ENCODE measurements at regions not wholly inside any gene's neighbourhood (a gene's known extent, or its start where the extent isn't known, plus 50 kb on each side); places are given as distances from the start of the nearest gene placed in this dataset.

GRCh38 chr2:151029406-151030157 lies 232.1 kb downstream of the RBM43 start:
- no peak for DNase-seq

GRCh38 chr2:151028691-151029176 lies 232.9 kb downstream of the RBM43 start:
- no peak for DNase-seq

GRCh38 chr2:151027151-151027550 lies 234.5 kb downstream of the RBM43 start:
- no peak for DNase-seq

GRCh38 chr2:151025816-151026215 lies 235.8 kb downstream of the RBM43 start:
- no peak for DNase-seq

GRCh38 chr2:151024696-151025251 lies 236.9 kb downstream of the RBM43 start:
- no peak for DNase-seq

GRCh38 chr2:151021747-151022452 lies 239.8 kb downstream of the RBM43 start:
- DNase-seq = no peak

- no peak for DNase-seq
Measured at GRCh38 chr2:151020411-151020810, 241.3 kb downstream of the RBM43 start.

GRCh38 chr2:151009437-151010175 lies 252.1 kb downstream of the RBM43 start:
- DNase-seq = no peak

GRCh38 chr2:151007365-151007764 lies 254.3 kb downstream of the RBM43 start:
- DNase-seq = no peak

- no peak for DNase-seq
Measured at GRCh38 chr2:151002959-151003600, 258.6 kb downstream of the RBM43 start.

- DNase-seq = no peak
Measured at GRCh38 chr2:150997702-150998440, 263.8 kb downstream of the RBM43 start.

GRCh38 chr2:150997066-150997465 lies 264.6 kb downstream of the RBM43 start:
- no peak for DNase-seq

- no peak for DNase-seq
Measured at GRCh38 chr2:150994076-150994475, 267.6 kb downstream of the RBM43 start.

GRCh38 chr2:150989969-150990368 lies 271.7 kb downstream of the RBM43 start:
- no peak for DNase-seq

GRCh38 chr2:150985741-150986140 lies 275.9 kb downstream of the RBM43 start:
- DNase-seq = no peak

GRCh38 chr2:150983314-150983897 lies 278.3 kb downstream of the RBM43 start:
- DNase-seq = no peak

- peak; percentile 11 for DNase-seq
Measured at GRCh38 chr2:150981826-150982225, 279.8 kb downstream of the RBM43 start.

- DNase-seq = no peak
Measured at GRCh38 chr2:150978053-150978452, 283.6 kb downstream of the RBM43 start.

GRCh38 chr2:150977296-150977695 lies 284.4 kb downstream of the RBM43 start:
- no peak for DNase-seq

GRCh38 chr2:150976604-150977003 lies 285.1 kb downstream of the RBM43 start:
- DNase-seq = no peak

GRCh38 chr2:150974864-150975263 lies 286.8 kb downstream of the RBM43 start:
- DNase-seq = no peak

- no peak for DNase-seq
Measured at GRCh38 chr2:150974234-150974633, 287.4 kb downstream of the RBM43 start.
